HEK293 (cell line): ENCODE measurements at regions not wholly inside any gene's neighbourhood (a gene's known extent, or its start where the extent isn't known, plus 50 kb on each side); places are given as distances from the start of the nearest gene placed in this dataset.

Experiments
- BCL6B ChIP-seq: fragments of 450-650 bp; formaldehyde crosslinking; IDR thresholded peaks from 2 replicates; pipeline ENCODE4 v1.5.1; 2017; ENCODE audit warnings: missing biosample characterization, missing genetic modification characterization
- CTCF ChIP-seq: fragments of 450-650 bp; formaldehyde crosslinking; IDR thresholded peaks from 2 replicates; pipeline ENCODE4 v1.5.1; 2016; ENCODE audit warnings: missing biosample characterization, missing genetic modification characterization
- GLI4 ChIP-seq: fragments of 450-650 bp; formaldehyde crosslinking; IDR thresholded peaks from 2 replicates; pipeline ENCODE4 v1.5.1; 2016; ENCODE audit warnings: missing biosample characterization, missing genetic modification characterization
- PATZ1 ChIP-seq: fragments of 450-650 bp; formaldehyde crosslinking; IDR thresholded peaks from 2 replicates; pipeline ENCODE4 v1.5.1; 2016; ENCODE audit warnings: missing biosample characterization, missing genetic modification characterization
- ZBTB26 ChIP-seq: fragments of 450-650 bp; formaldehyde crosslinking; optimal IDR thresholded peaks from 2 replicates; pipeline ENCODE3; 2016; ENCODE audit warnings: missing biosample characterization, mild to moderate bottlenecking, missing genetic modification characterization
- ZBTB49 ChIP-seq: fragments of 450-650 bp; formaldehyde crosslinking; IDR thresholded peaks from 2 replicates; pipeline ENCODE4 v1.5.1; 2016; ENCODE audit warnings: missing biosample characterization, missing genetic modification characterization, low read depth
- ZFP69B ChIP-seq: fragments of 450-650 bp; formaldehyde crosslinking; IDR thresholded peaks from 2 replicates; pipeline ENCODE4 v1.5.1; 2016; ENCODE audit warnings: missing biosample characterization, missing genetic modification characterization
- ZNF19 ChIP-seq: fragments of 450-650 bp; formaldehyde crosslinking; IDR thresholded peaks from 2 replicates; pipeline ENCODE4; 2016; ENCODE audit warnings: missing biosample characterization, missing genetic modification characterization, low read depth
- ZNF274 ChIP-seq, 2 experiments: fragments of 200-500 bp in 1 of 2; fragments of 450-650 bp in 1 of 2; sonication (Bioruptor generic) in 1 of 2; formaldehyde crosslinking in 1 of 2; IDR thresholded peaks; 2 replicates each; pipeline versions ENCODE4 v1.5.1 to v1.6.1; 2014 to 2016; ENCODE audit warnings: borderline replicate concordance in 1 of 2, inconsistent platforms in 1 of 2, low read length in 1 of 2, missing biosample characterization in 1 of 2, missing genetic modification characterization in 1 of 2
- ZNF510 ChIP-seq: fragments of 450-650 bp; formaldehyde crosslinking; IDR thresholded peaks from 2 replicates; pipeline ENCODE4 v1.5.1; 2018; ENCODE audit warnings: mild to moderate bottlenecking, missing genetic modification characterization, missing biosample characterization; ENCODE audit not compliant: insufficient replicate concordance
- ZNF521 ChIP-seq: fragments of 450-650 bp; formaldehyde crosslinking; IDR thresholded peaks from 2 replicates; pipeline ENCODE4 v1.5.1; 2017; ENCODE audit warnings: missing biosample characterization, mild to moderate bottlenecking, missing genetic modification characterization
- ZNF596 ChIP-seq: fragments of 450-650 bp; IDR thresholded peaks from 2 replicates; pipeline ENCODE4 v1.5.0; 2018; ENCODE audit warnings: missing biosample characterization, mild to moderate bottlenecking, missing genetic modification characterization, moderate library complexity
- ZNF707 ChIP-seq: fragments of 450-650 bp; formaldehyde crosslinking; IDR thresholded peaks from 2 replicates; pipeline ENCODE4 v1.5.1; 2016; ENCODE audit warnings: missing biosample characterization, missing genetic modification characterization

- TF ChIP-seq CTCF (tag by site-specific recombination) = no peak
- TF ChIP-seq PATZ1 (tag by site-specific recombination) = no peak
- TF ChIP-seq ZNF510 (tag by site-specific recombination) = no peak
- TF ChIP-seq ZNF274 (IDR thresholded peaks at IDR 0.05; ENCODE audit: low read length) = no peak
- no peak for TF ChIP-seq ZNF274 (tag by site-specific recombination; IDR thresholded peaks at IDR 0.05; ENCODE audit: borderline replicate concordance)
- TF ChIP-seq ZFP69B (tag by site-specific recombination) = no peak
- no peak for TF ChIP-seq ZNF596
- TF ChIP-seq ZNF19 = no peak
- no peak for TF ChIP-seq ZNF521
- TF ChIP-seq ZNF707 (tag by site-specific recombination) = no peak
- no peak for TF ChIP-seq GLI4 (tag by site-specific recombination)
- TF ChIP-seq ZBTB49 (tag by site-specific recombination) = no peak
- TF ChIP-seq BCL6B (tag by site-specific recombination) = no peak
- no peak for TF ChIP-seq ZBTB26
Observed at GRCh38 chr12:91507754-91508153, 325.1 kb upstream of the DCN start.
